ENCODE measurements at regions not wholly inside any gene's neighbourhood (a gene's known extent, or its start where the extent isn't known, plus 50 kb on each side); places are given as distances from the start of the nearest gene placed in this dataset.

- no peak for DNase-seq
These were observed 442.8 kb downstream of the MATN1 start for GRCh38 chr1:30280572-30280971.

- no peak for DNase-seq
These were observed 445.5 kb downstream of the MATN1 start for GRCh38 chr1:30277911-30278310.

- no peak for DNase-seq
These were observed 446.0 kb downstream of the MATN1 start for GRCh38 chr1:30277415-30277814.

DNA sequence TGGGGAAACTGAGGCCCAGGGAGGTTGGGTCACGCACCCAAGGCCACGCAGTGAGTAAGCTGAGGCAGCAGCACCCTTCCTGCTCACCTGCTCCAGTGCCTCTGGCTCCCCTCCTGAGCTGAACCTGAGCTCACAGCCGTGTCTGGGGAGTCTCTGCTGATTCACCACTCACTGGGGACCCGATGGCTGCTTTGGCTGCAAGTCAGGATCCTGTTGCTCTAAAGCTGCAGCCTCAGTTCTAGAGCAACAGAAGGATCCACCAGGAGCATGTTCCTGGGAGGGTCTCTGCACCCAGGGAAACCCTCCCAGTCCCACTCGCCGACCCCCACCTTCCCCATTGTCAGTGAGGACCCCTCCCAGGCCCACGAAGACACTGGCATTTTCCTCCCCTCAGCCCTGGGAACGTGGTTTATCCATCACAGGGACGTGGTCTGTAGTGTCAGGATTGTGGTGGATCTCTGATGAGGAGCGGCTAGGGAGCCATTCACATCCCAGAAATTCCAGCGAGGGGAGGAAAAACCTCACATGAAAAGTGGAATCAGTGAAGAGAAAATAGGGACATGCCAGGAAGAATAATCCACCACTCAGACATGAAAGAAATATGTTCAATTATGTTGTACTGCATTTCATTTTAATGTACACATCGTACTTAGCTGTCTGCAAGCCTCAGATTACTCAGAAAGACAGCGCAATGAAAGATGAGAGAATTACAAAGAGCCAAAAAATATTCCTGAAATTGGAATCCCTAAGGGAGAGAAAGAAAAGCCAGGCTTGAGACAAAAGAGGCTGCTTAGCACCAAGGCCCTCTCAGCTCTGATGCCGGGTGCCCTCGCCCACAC, 447.2 kb downstream of the MATN1 start:
- DNase-seq: no peak

DNA sequence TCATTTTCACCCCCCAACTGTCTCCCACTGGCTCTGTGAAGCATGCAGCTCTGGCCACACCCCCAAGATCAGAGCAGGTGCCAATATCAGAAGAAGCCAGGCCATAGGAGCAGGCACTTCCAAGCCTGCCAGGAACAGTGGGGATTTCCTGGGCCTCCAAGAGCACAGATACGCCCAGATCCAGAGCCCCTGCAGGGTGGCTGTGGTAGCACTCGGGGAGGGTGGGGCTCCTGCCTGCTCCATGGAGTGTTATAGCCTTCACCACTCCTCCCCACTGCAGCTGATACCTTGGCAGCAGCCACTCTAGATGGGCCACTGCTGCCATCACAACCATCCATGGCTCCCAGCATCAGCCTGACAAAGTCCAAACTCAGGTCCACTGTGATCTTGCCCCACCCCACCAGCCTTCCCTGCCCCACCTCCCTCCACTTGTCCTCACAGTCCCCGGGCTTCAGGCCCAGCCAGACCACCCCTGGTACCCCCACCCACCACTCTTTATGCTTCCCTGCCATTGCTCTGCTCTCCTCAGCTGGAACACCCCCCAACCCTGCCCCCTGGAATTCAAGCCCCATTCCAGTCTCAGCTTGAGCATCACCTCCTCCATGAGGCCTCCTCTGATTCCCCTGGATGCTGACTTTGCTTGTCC, 448.3 kb downstream of the MATN1 start:
- no peak for DNase-seq

DNA sequence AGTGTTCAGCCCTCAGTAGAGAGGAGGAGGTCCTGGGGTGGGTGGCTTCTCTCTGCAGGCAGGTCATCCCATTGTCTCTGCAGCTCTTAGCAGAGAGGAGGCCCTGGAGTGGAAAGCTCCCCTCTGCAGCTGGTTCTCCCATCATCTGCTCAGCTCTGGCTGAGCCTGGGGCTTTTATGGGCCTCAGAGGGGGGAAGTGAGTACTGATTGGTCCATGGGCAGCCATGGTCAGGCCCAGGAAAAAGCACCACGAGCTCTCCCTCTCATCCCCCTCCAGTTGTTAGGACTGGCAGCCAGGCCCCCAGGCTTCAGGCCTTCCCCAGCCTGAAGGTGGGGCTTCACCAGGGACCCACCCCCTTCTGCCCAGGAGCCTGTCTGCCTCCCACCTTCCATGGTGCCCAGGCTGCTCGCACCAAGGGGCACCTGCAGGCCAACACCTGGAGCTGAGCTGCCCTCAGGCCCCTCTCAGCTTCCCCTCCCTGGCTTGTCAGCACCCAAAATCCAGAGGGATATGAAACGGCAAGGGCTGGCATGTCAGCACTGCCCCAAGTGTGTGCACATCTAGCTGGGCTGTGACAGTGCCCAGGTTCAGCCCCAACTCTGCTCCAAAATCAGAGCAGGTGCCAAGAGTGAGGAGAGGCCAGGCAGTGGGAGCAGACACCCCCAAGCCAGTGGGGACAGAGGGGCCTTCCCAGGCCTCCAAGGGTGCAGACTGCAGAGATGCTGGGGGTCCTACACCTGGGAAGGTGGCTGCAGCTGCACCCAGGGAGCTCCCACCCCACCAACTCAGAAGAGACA, 449.0 kb downstream of the MATN1 start:
- DNase-seq: no peak

GRCh38 chr1:30273456-30273855, 449.9 kb downstream of the MATN1 start:
- no peak for DNase-seq

GRCh38 chr1:30273021-30273325, 450.4 kb downstream of the MATN1 start:
- DNase-seq: no peak

- DNase-seq: no peak
These were observed 450.9 kb downstream of the MATN1 start for GRCh38 chr1:30272277-30273020.

GRCh38 chr1:30271401-30272276, 451.7 kb downstream of the MATN1 start:
- no peak for DNase-seq

- no peak for DNase-seq
These were observed 452.9 kb downstream of the MATN1 start for GRCh38 chr1:30270461-30270860.

DNA sequence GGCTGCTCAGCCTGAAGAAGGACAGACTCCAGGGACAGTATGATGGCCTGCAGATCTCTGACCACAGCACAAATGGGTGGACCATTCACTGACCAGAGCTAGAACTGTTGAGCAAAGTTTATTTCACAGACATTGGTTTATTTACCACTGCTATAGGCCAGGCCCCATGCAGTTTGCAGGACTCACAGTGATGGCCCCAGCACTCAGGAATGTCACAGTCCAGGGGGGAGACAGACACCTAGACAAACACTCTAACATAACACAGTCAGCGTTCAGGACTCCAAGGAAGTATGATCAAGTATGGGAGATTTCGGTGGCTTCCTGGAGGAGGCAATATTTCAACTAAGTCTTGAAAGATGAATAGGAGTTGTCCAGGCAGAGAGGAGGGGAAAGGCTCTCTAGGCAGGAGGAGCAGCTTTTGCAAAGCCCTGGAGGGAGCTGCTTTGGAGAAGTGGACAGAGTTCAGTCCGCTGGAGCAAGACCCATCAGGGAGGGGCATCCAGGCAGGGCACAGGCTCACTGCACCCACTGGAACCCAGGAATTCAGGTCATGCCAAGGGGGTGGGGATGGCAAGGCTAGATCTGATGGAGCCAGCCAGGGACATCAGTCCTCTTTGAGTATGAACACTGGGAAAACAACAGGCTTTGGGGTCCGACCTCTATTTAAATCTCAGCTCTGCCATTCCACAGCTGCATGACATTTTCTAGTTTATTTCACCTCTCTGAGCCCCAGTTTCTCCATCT, 454.3 kb downstream of the MATN1 start:
- no peak for DNase-seq

GRCh38 chr1:30267856-30268255, 455.5 kb downstream of the MATN1 start:
- DNase-seq: no peak

DNA sequence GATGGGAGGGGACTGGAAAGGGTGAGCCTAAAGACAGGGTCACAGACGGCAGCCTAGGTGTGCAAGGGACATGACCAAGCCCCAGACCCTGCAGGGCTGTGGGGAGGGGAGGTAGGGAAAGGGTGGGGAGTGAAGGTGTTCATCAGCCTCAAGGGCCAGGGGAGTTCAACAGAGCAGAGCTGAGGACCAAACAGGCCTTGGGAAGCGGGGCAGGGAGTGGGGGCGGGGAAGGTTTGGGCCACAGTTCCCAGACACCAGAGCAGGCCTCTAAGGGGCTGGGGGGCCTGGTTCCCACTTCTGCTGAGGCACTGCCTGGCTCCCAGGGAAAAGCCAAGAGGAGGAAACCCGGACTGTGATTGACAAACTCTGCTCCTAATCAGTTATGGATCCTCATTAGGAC, 456.3 kb downstream of the MATN1 start:
- DNase-seq: no peak

- DNase-seq: no peak
These were observed 458.0 kb downstream of the MATN1 start for GRCh38 chr1:30265127-30266070.

GRCh38 chr1:30264672-30265025, 458.7 kb downstream of the MATN1 start:
- DNase-seq: no peak

DNA sequence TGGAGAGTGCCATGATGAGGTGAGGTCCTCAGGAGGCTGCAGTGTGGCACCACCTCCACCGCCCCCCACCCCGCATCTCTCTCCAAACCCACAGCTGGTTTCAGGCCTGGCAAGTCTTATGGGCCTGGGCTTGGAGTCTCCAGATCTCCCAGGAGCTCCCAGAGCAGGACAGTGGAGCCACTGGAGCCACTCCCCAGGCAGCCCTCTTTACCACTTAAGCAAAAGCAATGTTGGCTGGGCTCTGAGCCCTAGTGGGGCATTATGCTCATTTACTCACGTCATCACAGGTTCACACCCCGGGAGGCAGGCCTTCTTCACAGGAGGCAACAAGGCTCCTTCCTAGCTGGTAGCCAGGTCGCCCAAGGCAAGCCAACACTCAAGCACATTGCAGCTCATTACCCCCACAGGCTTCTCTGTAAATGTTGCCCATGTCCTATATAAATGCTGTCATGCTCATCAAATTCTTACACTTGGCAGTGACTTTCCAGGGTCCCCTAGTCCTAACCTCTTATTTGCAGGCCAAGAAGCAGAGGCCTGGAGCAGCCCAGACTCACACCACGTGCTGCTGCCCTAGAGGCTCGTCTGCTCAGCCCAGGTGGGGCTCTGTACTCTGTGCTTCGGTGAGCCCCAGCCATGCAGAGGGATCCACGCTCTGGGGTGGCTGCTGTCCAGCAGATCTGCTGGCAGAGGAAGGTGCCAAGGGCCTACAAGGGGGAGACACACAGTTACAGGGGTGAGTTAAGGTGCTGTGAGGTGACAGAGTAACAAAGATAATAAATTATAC, 459.3 kb downstream of the MATN1 start:
- no peak for DNase-seq

- no peak for DNase-seq
These were observed 460.0 kb downstream of the MATN1 start for GRCh38 chr1:30263405-30263804.

- no peak for DNase-seq
These were observed 461.2 kb downstream of the MATN1 start for GRCh38 chr1:30262158-30262557.
